ENCODE measurements at regions not wholly inside any gene's neighbourhood (a gene's known extent, or its start where the extent isn't known, plus 50 kb on each side); places are given as distances from the start of the nearest gene placed in this dataset.

DNA sequence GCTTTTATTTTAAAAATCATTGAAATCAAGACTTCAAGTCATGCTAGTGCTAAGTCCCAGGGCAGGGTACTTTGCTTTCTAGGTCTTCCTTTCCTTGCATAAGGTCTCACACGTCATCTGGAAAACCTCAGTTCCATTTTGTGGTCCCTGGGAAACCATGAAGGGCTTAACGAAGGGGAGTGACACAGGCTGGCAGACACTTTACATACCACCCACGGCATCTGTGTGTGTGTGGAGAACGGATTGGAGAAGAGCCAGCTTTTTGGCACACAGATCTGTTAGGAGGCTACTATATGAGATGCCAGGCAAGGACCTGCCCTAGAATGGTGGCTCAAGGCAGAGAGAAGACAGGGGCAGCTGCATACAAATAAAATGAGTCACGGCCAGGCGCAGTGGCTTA is 107.5 kb upstream of the NSMCE3 start:
- DNase-seq (ENCODE audit: low spot score) = no peak

- peak; percentile 5 for DNase-seq (ENCODE audit: low spot score)
Measured at GRCh38 chr15:29376590-29376989, 107.0 kb upstream of the NSMCE3 start.

- no peak for DNase-seq (ENCODE audit: low spot score)
Measured at GRCh38 chr15:29369261-29369660, 99.6 kb upstream of the NSMCE3 start.

DNA sequence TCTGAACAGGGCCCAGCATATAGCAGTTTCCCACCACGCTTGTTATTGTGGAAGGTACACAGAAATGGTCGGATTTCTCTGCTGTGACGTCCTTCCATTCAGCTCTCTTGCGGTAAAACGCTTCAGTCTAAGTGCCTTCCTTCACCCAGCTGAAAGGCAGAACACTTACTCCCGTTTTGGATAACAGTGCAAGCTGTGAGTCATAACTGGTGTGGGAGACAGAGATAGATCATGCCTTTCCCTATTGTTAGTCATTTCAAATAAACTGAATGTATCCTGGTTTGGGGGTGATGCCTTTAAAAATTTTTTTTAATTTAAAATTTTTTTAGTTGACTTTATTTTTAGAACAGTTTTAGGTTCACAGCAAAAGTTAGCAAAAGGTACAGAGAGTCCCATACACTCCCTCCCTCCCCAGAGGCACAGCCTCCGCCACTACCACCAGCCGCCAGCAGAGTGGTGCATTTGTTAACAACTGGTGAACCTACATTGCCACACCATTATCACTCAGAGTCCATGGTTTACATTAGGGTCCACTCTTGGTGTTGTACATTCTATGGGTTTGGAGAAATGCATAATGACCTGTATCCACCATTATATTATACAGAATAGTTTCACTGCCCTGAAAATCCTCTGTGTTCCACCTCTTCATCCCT is 94.9 kb upstream of the NSMCE3 start:
- peak; percentile 46 for DNase-seq (ENCODE audit: low spot score)

- DNase-seq (ENCODE audit: low spot score) = no peak
Measured at GRCh38 chr15:29361560-29361959, 91.9 kb upstream of the NSMCE3 start.

- DNase-seq (ENCODE audit: low spot score) = no peak
Measured at GRCh38 chr15:29360152-29360551, 90.5 kb upstream of the NSMCE3 start.

DNA sequence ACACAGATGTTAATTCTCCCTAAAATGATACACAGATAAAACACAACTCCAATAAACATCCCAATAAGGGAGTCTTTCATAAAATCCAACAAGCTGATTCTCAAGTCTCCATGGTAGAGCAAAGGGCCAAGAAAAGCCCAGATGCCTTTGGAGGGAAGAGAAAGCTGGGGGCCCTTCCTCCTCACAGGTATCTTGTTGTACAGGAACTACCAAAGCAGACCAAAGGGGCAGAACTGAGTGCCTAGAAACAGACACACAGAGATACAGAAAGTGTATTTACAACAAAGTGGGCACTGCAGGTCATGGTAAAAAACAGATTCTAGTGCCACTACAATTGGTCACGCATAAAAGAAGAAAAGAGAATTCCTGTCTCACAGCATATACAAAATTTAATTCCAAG is 87.2 kb upstream of the NSMCE3 start:
- DNase-seq (ENCODE audit: low spot score) = no peak

- no peak for DNase-seq (ENCODE audit: low spot score)
Measured at GRCh38 chr15:29355477-29355876, 85.9 kb upstream of the NSMCE3 start.

DNA sequence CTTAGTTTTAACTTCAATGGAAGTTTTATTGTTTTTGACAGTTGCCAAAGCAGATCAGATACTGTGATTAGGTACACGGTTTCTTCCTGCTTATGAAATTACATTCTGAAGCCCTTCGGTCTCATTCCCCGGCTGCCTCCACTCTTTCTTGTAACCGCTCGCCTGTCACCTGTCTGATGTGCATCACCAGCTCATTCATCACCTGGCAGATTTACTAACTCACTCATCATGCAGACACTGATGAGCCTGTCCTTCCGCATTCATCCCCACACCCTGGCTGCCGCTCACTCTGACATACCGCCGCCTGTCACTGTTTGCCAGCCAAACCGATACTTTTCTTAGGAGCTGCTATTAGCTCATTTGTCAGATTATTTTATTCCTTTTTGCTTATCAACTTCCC is 82.8 kb upstream of the NSMCE3 start:
- DNase-seq (ENCODE audit: low spot score) = no peak

GRCh38 chr15:29349196-29349595 is 79.6 kb upstream of the NSMCE3 start:
- no peak for DNase-seq (ENCODE audit: low spot score)

- DNase-seq (ENCODE audit: low spot score) = peak; percentile 67
Measured at GRCh38 chr15:29348336-29348914, 78.8 kb upstream of the NSMCE3 start.

GRCh38 chr15:29346998-29347397 is 77.4 kb upstream of the NSMCE3 start:
- DNase-seq (ENCODE audit: low spot score) = no peak

- no peak for DNase-seq (ENCODE audit: low spot score)
Measured at GRCh38 chr15:29345549-29346525, 76.2 kb upstream of the NSMCE3 start.

GRCh38 chr15:29344474-29344873 is 74.9 kb upstream of the NSMCE3 start:
- DNase-seq (ENCODE audit: low spot score) = no peak

DNA sequence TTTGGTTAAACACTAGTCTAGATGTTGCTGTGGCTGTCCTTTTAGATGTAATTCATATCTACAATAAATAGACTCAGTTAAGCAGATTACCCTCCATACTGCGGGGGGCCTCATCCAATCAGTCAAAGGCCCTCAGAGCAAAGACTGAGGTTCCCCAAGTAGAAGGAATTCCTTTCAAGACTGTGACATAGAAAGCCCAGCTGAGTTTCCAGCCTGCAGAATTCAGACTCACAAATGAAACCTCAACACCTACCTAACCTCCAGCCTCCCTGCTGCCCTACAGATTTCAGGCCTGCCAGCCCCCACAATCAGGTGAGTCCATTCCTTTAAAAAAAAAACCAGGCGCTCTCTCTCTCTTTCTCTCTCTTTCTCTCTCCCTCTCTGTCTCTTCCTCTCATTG is 73.6 kb upstream of the NSMCE3 start:
- no peak for DNase-seq (ENCODE audit: low spot score)

- no peak for DNase-seq (ENCODE audit: low spot score)
Measured at GRCh38 chr15:29342201-29342600, 72.6 kb upstream of the NSMCE3 start.

- peak; percentile 79 for DNase-seq (ENCODE audit: low spot score)
Measured at GRCh38 chr15:29337156-29337959, 67.7 kb upstream of the NSMCE3 start.

DNA sequence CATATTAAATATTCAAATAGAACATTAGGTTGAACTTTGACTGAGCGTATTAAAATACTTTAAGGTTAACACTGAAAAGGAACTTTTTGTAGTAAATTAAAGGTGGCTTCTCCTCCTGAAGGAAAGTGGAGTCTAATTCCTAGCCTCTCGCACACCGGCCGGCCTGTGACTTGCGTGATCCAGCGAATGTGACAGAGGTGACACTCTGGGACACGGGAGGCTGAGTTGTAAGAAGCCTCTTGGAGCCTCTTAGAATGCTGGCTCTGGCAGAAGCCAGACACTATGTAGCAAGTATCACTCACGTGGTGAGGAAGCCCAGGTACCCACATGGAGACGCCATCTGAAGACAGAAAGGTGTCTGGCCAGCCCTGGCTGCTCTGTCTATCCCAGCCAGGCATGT is 64.9 kb upstream of the NSMCE3 start:
- no peak for DNase-seq (ENCODE audit: low spot score)

- DNase-seq (ENCODE audit: low spot score) = no peak
Measured at GRCh38 chr15:29333261-29333660, 63.6 kb upstream of the NSMCE3 start.

DNA sequence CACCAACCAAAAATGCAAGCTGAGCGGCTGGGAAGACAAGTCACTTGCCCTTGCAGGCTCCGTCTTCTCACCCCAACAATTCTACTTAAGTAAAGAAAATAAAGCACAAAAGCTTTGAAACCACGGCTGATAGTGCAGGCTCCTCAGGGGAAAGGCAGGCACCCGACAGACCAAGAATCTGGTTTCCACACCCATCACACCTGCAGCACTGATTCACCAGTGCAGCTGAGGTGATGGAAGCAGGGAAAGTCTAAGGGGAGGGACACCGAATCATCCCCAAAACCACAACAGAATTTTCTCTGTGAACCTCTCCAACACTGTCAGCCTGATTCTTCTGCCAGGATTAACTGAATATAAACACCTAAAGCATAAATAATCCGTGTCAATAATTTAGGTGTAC is 62.0 kb upstream of the NSMCE3 start:
- DNase-seq (ENCODE audit: low spot score) = no peak

- no peak for DNase-seq (ENCODE audit: low spot score)
Measured at GRCh38 chr15:29331071-29331470, 61.4 kb upstream of the NSMCE3 start.

- no peak for DNase-seq (ENCODE audit: low spot score)
Measured at GRCh38 chr15:29324746-29325145, 55.1 kb upstream of the NSMCE3 start.
